ENCODE measurements at regions not wholly inside any gene's neighbourhood (a gene's known extent, or its start where the extent isn't known, plus 50 kb on each side); places are given as distances from the start of the nearest gene placed in this dataset.

GRCh38 chr11:109998921-109999320, 94.3 kb upstream of the ZC3H12C start:
- H3K27me3 Mint-ChIP-seq (ENCODE audit: low read depth), result no peaks in the 10 kb centered on the region
- no peak for DNase-seq (ENCODE audit: low spot score in 2 of 2, unreplicated experiment in 2 of 2)
- no peak overlapping the region for H3K27ac Mint-ChIP-seq
- H3K9me3 Mint-ChIP-seq, result no peaks in the 10 kb centered on the region
- H3K4me3 Mint-ChIP-seq, result no peak overlapping the region
- TF ChIP-seq, protein P1, sequence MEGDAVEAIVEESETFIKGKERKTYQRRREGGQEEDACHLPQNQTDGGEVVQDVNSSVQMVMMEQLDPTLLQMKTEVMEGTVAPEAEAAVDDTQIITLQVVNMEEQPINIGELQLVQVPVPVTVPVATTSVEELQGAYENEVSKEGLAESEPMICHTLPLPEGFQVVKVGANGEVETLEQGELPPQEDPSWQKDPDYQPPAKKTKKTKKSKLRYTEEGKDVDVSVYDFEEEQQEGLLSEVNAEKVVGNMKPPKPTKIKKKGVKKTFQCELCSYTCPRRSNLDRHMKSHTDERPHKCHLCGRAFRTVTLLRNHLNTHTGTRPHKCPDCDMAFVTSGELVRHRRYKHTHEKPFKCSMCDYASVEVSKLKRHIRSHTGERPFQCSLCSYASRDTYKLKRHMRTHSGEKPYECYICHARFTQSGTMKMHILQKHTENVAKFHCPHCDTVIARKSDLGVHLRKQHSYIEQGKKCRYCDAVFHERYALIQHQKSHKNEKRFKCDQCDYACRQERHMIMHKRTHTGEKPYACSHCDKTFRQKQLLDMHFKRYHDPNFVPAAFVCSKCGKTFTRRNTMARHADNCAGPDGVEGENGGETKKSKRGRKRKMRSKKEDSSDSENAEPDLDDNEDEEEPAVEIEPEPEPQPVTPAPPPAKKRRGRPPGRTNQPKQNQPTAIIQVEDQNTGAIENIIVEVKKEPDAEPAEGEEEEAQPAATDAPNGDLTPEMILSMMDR (IDR thresholded peaks at IDR 0.05; ENCODE audit: unreplicated experiment), result no peak
- no peaks in the 10 kb centered on the region for H3K36me3 Mint-ChIP-seq
- peaks cover 5% of the 10 kb centered on the region for H3K4me1 Mint-ChIP-seq

- Mint-ChIP-seq H3K27ac (no peak overlapping the region), H3K9me3 (peaks cover 9% of the 10 kb centered on the region), H3K36me3 (no peaks in the 10 kb centered on the region), H3K27me3 (ENCODE audit: low read depth) (no peaks in the 10 kb centered on the region), H3K4me3 (no peak overlapping the region), H3K4me1 (peaks cover 5% of the 10 kb centered on the region)
- TF ChIP-seq, protein P1 (IDR thresholded peaks at IDR 0.05; ENCODE audit: unreplicated experiment), result no peak
- DNase-seq (ENCODE audit: low spot score in 2 of 2, unreplicated experiment in 2 of 2), result no peak
Observed at GRCh38 chr11:110000031-110000502, 93.1 kb upstream of the ZC3H12C start.

- peaks cover 5% of the 10 kb centered on the region for H3K4me1 Mint-ChIP-seq
- no peak for DNase-seq (ENCODE audit: low spot score in 2 of 2, unreplicated experiment in 2 of 2)
- H3K27me3 Mint-ChIP-seq (ENCODE audit: low read depth), result no peaks in the 10 kb centered on the region
- H3K27ac Mint-ChIP-seq, result no peak overlapping the region
- no peak overlapping the region for H3K4me3 Mint-ChIP-seq
- peaks cover 13% of the 10 kb centered on the region for H3K9me3 Mint-ChIP-seq
- TF ChIP-seq, protein P1 (IDR thresholded peaks at IDR 0.05; ENCODE audit: unreplicated experiment), result no peak
- no peaks in the 10 kb centered on the region for H3K36me3 Mint-ChIP-seq
Observed at GRCh38 chr11:110000850-110001249, 92.3 kb upstream of the ZC3H12C start.

- H3K36me3 Mint-ChIP-seq, result no peaks in the 10 kb centered on the region
- no peak for DNase-seq (ENCODE audit: low spot score in 2 of 2, unreplicated experiment in 2 of 2)
- TF ChIP-seq, protein P1 (IDR thresholded peaks at IDR 0.05; ENCODE audit: unreplicated experiment), result no peak
- H3K9me3 Mint-ChIP-seq, result peaks cover 13% of the 10 kb centered on the region
- H3K27ac Mint-ChIP-seq, result no peak overlapping the region
- H3K4me1 Mint-ChIP-seq, result peaks cover 5% of the 10 kb centered on the region
- H3K27me3 Mint-ChIP-seq (ENCODE audit: low read depth), result no peaks in the 10 kb centered on the region
- no peak overlapping the region for H3K4me3 Mint-ChIP-seq
Observed at GRCh38 chr11:110003426-110003825, 89.8 kb upstream of the ZC3H12C start.

DNA sequence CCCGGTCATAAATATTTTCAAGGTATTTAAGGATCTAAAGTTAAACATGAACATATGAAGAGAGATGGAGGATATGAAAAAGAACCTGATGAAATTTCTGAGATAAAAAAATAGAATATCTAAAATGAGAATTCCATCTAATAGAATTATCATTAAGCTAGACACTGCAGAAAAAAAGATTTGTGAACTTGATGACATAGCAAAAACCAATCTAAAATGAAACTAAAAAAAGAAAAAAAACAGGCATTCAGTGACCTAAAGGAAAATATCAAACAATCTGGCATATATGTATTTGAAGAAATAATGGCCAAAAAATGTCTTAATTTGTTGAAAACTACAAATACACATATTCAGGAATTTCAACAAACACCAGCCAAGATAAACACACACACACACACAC, 81.6 kb upstream of the ZC3H12C start:
- Mint-ChIP-seq H3K4me3 (no peak overlapping the region), H3K9me3 (peaks cover 30% of the 10 kb centered on the region), H3K4me1 (no peaks in the 10 kb centered on the region), H3K27ac (no peak overlapping the region), H3K36me3 (peaks cover 9% of the 10 kb centered on the region), H3K27me3 (ENCODE audit: low read depth) (no peaks in the 10 kb centered on the region)
- no peak for DNase-seq (ENCODE audit: low spot score in 2 of 2, unreplicated experiment in 2 of 2)
- TF ChIP-seq, protein P1 (IDR thresholded peaks at IDR 0.05; ENCODE audit: unreplicated experiment), result no peak

- no peak for DNase-seq (ENCODE audit: low spot score in 2 of 2, unreplicated experiment in 2 of 2)
- TF ChIP-seq, protein P1 (IDR thresholded peaks at IDR 0.05; ENCODE audit: unreplicated experiment), result no peak
- no peaks in the 10 kb centered on the region for H3K27me3 Mint-ChIP-seq (ENCODE audit: low read depth)
Observed at GRCh38 chr11:110015695-110016094, 77.5 kb upstream of the ZC3H12C start.

More at GRCh38 chr11:110015695-110016094, 77.5 kb upstream of the ZC3H12C start:
- no peak overlapping the region for H3K4me3 Mint-ChIP-seq
- H3K9me3 Mint-ChIP-seq, result peaks cover 25% of the 10 kb centered on the region
- peaks cover 5% of the 10 kb centered on the region for H3K36me3 Mint-ChIP-seq
- H3K4me1 Mint-ChIP-seq, result no peaks in the 10 kb centered on the region
- no peak overlapping the region for H3K27ac Mint-ChIP-seq
